ENCODE measurements at regions not wholly inside any gene's neighbourhood (a gene's known extent, or its start where the extent isn't known, plus 50 kb on each side); places are given as distances from the start of the nearest gene placed in this dataset.

DNA sequence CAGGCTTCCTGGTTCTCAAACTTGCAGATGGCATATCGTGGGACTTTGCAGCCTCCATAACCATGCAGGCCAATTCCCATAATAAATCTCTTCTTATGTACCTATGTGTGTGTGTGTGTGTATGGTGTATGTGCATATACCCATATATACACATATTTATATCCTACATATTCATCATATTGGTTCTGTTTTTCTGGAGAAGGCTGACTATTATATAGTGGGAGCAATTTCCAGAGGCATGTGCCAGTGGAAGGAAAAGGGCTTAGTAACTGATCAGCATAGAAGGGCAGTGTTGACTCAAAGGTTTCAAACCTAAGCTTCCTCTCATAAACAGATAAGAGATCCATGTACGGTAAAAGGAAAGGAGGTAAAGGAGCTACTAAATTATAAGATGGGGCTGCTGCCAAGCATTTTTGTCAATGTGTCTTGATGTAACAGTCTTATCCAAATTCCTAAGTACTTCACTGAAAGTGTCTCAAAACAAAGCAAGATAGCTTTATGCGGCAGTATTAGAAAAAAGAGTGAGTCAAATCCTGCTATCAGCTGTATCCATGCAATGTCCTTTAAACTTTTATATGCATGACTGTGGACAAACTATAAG is 432.1 kb downstream of the TBC1D4 start:
- TF ChIP-seq POLR2A (IDR thresholded peaks at IDR 0.05), result no peak
- TF ChIP-seq, protein P1, sequence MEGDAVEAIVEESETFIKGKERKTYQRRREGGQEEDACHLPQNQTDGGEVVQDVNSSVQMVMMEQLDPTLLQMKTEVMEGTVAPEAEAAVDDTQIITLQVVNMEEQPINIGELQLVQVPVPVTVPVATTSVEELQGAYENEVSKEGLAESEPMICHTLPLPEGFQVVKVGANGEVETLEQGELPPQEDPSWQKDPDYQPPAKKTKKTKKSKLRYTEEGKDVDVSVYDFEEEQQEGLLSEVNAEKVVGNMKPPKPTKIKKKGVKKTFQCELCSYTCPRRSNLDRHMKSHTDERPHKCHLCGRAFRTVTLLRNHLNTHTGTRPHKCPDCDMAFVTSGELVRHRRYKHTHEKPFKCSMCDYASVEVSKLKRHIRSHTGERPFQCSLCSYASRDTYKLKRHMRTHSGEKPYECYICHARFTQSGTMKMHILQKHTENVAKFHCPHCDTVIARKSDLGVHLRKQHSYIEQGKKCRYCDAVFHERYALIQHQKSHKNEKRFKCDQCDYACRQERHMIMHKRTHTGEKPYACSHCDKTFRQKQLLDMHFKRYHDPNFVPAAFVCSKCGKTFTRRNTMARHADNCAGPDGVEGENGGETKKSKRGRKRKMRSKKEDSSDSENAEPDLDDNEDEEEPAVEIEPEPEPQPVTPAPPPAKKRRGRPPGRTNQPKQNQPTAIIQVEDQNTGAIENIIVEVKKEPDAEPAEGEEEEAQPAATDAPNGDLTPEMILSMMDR (IDR thresholded peaks at IDR 0.05), result no peak
